ENCODE measurements at regions not wholly inside any gene's neighbourhood (a gene's known extent, or its start where the extent isn't known, plus 50 kb on each side); places are given as distances from the start of the nearest gene placed in this dataset.

DNA sequence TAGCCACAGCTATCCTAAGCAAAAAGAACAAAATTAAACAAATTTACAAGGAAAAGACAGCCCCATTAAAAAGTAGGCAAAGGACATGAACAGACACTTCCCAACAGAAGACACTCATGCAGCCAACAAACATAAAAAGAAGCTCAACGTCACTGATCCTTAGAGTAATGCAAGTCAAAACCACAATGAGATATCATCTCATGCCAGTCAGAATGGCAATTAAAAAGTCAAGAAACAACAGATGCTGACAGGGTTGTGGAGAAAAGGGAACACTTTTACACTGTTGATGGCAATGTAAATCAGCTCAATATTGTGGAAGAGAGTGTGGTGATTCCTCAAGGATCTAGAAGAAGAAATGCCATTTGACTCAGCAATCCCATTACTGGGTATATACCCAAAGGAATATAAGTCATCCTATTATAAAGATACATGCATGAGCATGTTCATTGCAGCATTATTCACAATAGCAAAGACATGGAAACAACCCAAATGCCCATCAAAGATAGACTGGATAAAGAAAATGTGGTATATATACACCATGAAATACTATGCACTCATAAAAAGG, 163.0 kb upstream of the TET2 start:
- H3K27ac ChIP-seq (ENCODE audit: low read depth, low read length), result no peak overlapping the region
- H3K36me3 ChIP-seq (ENCODE audit: control insufficient read depth, insufficient read depth, low read length), result no peaks in the 10 kb centered on the region
- WGBS (ENCODE audit: insufficient coverage), result no CpG with 5 or more reads among the region's 1 CpG
- H3K4me1 ChIP-seq (ENCODE audit: control insufficient read depth, insufficient read depth, low read length), result no peaks in the 10 kb centered on the region
- H3K9me3 ChIP-seq (ENCODE audit: control insufficient read depth, insufficient read depth, low read length), result peaks cover 3% of the 10 kb centered on the region
- no peak overlapping the region for H3K4me3 ChIP-seq (ENCODE audit: low read depth, low read length)
- no peaks in the 10 kb centered on the region for H3K27me3 ChIP-seq (ENCODE audit: control insufficient read depth, insufficient read depth, low read length)
- no peak for DNase-seq (ENCODE audit: low read depth in 4 of 6, low spot score in 6 of 6)

GRCh38 chr4:104986306-104986705, 160.4 kb upstream of the TET2 start:
- no peak overlapping the region for H3K4me3 ChIP-seq (ENCODE audit: low read depth, low read length)
- H3K27me3 ChIP-seq (ENCODE audit: control insufficient read depth, insufficient read depth, low read length), result no peaks in the 10 kb centered on the region
- DNase-seq (ENCODE audit: low read depth in 4 of 6, low spot score in 6 of 6), result no peak
- no CpG with 5 or more reads among the region's 5 CpGs for WGBS (ENCODE audit: insufficient coverage)
- H3K9me3 ChIP-seq (ENCODE audit: control insufficient read depth, insufficient read depth, low read length), result no peaks in the 10 kb centered on the region
- H3K4me1 ChIP-seq (ENCODE audit: control insufficient read depth, insufficient read depth, low read length), result no peaks in the 10 kb centered on the region
- H3K27ac ChIP-seq (ENCODE audit: low read depth, low read length), result no peak overlapping the region
- H3K36me3 ChIP-seq (ENCODE audit: control insufficient read depth, insufficient read depth, low read length), result no peaks in the 10 kb centered on the region

GRCh38 chr4:104989371-104989770, 157.3 kb upstream of the TET2 start:
- WGBS (ENCODE audit: insufficient coverage), result 75% methylated on average over 3 of the region's 4 CpGs
- Histone ChIP-seq H3K4me3 (ENCODE audit: low read depth, low read length) (no peak overlapping the region), H3K27ac (ENCODE audit: low read depth, low read length) (no peak overlapping the region), H3K9me3 (ENCODE audit: control insufficient read depth, insufficient read depth, low read length) (peaks cover 2% of the 10 kb centered on the region), H3K27me3 (ENCODE audit: control insufficient read depth, insufficient read depth, low read length) (no peaks in the 10 kb centered on the region), H3K36me3 (ENCODE audit: control insufficient read depth, insufficient read depth, low read length) (no peaks in the 10 kb centered on the region), H3K4me1 (ENCODE audit: control insufficient read depth, insufficient read depth, low read length) (no peaks in the 10 kb centered on the region)
- peak in 2 of 6 donors; percentile 13 to 54 for DNase-seq (ENCODE audit: low read depth in 4 of 6, low spot score in 6 of 6)

GRCh38 chr4:105002278-105002677, 144.4 kb upstream of the TET2 start:
- 89% methylated on average over 2 of the region's 6 CpGs for WGBS (ENCODE audit: insufficient coverage)
- Histone ChIP-seq H3K36me3 (ENCODE audit: control insufficient read depth, insufficient read depth, low read length) (no peaks in the 10 kb centered on the region), H3K4me3 (ENCODE audit: low read depth, low read length) (no peak overlapping the region), H3K9me3 (ENCODE audit: control insufficient read depth, insufficient read depth, low read length) (no peaks in the 10 kb centered on the region), H3K27ac (ENCODE audit: low read depth, low read length) (no peak overlapping the region), H3K4me1 (ENCODE audit: control insufficient read depth, insufficient read depth, low read length) (no peaks in the 10 kb centered on the region), H3K27me3 (ENCODE audit: control insufficient read depth, insufficient read depth, low read length) (no peaks in the 10 kb centered on the region)
- DNase-seq (ENCODE audit: low read depth in 4 of 6, low spot score in 6 of 6), result no peak

GRCh38 chr4:105014234-105014633, 132.4 kb upstream of the TET2 start:
- H3K4me1 ChIP-seq (ENCODE audit: control insufficient read depth, insufficient read depth, low read length), result no peaks in the 10 kb centered on the region
- DNase-seq (ENCODE audit: low read depth in 4 of 6, low spot score in 6 of 6), result no peak
- H3K9me3 ChIP-seq (ENCODE audit: control insufficient read depth, insufficient read depth, low read length), result no peaks in the 10 kb centered on the region
- no peak overlapping the region for H3K4me3 ChIP-seq (ENCODE audit: low read depth, low read length)
- H3K27me3 ChIP-seq (ENCODE audit: control insufficient read depth, insufficient read depth, low read length), result no peaks in the 10 kb centered on the region
- no peaks in the 10 kb centered on the region for H3K36me3 ChIP-seq (ENCODE audit: control insufficient read depth, insufficient read depth, low read length)
- no peak overlapping the region for H3K27ac ChIP-seq (ENCODE audit: low read depth, low read length)

DNA sequence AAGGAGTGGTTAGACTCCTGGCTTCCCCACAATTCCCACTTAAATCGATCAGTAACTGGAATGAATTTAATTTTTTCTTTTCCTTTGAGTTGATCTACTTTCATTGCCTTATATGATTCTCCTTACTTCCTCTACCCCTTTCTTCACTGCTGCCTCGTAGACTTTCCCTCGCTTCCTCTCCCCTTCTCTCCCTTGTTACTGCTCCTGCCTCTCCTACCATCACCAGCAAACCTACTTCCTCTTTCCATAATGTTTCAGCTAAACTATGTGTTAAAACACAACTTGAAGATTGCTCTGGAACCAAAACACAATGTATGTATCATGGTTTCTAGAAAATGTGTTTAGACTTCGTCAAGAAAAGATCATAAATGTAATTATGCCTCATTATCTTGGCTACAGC, 132.0 kb upstream of the TET2 start:
- 70% methylated on average over 2 of the region's 4 CpGs for WGBS (ENCODE audit: insufficient coverage)

GRCh38 chr4:105015750-105016149, 130.9 kb upstream of the TET2 start:
- Histone ChIP-seq H3K27ac (ENCODE audit: low read depth, low read length) (no peak overlapping the region), H3K36me3 (ENCODE audit: control insufficient read depth, insufficient read depth, low read length) (no peaks in the 10 kb centered on the region), H3K9me3 (ENCODE audit: control insufficient read depth, insufficient read depth, low read length) (no peaks in the 10 kb centered on the region), H3K4me1 (ENCODE audit: control insufficient read depth, insufficient read depth, low read length) (no peaks in the 10 kb centered on the region), H3K27me3 (ENCODE audit: control insufficient read depth, insufficient read depth, low read length) (no peaks in the 10 kb centered on the region), H3K4me3 (ENCODE audit: low read depth, low read length) (no peak overlapping the region)
- no peak for DNase-seq (ENCODE audit: low read depth in 4 of 6, low spot score in 6 of 6)
- WGBS (ENCODE audit: insufficient coverage), result 97% methylated on average over 3 of the region's 3 CpGs

More for the DNA sequence above, 132.0 kb upstream of the TET2 start:
- DNase-seq (ENCODE audit: low read depth in 4 of 6, low spot score in 6 of 6), result no peak
- Histone ChIP-seq H3K27ac (ENCODE audit: low read depth, low read length) (no peak overlapping the region), H3K4me1 (ENCODE audit: control insufficient read depth, insufficient read depth, low read length) (no peaks in the 10 kb centered on the region), H3K9me3 (ENCODE audit: control insufficient read depth, insufficient read depth, low read length) (no peaks in the 10 kb centered on the region), H3K27me3 (ENCODE audit: control insufficient read depth, insufficient read depth, low read length) (no peaks in the 10 kb centered on the region), H3K4me3 (ENCODE audit: low read depth, low read length) (no peak overlapping the region), H3K36me3 (ENCODE audit: control insufficient read depth, insufficient read depth, low read length) (no peaks in the 10 kb centered on the region)

GRCh38 chr4:105022811-105023667, 123.6 kb upstream of the TET2 start:
- WGBS (ENCODE audit: insufficient coverage), result 92% methylated on average over 4 of the region's 6 CpGs
- H3K27ac ChIP-seq (ENCODE audit: low read depth, low read length), result no peak overlapping the region
- no peaks in the 10 kb centered on the region for H3K36me3 ChIP-seq (ENCODE audit: control insufficient read depth, insufficient read depth, low read length)
- H3K27me3 ChIP-seq (ENCODE audit: control insufficient read depth, insufficient read depth, low read length), result no peaks in the 10 kb centered on the region
- DNase-seq (ENCODE audit: low read depth in 4 of 6, low spot score in 6 of 6), result no peak
- peaks cover 2% of the 10 kb centered on the region for H3K9me3 ChIP-seq (ENCODE audit: control insufficient read depth, insufficient read depth, low read length)
- H3K4me1 ChIP-seq (ENCODE audit: control insufficient read depth, insufficient read depth, low read length), result no peaks in the 10 kb centered on the region
- H3K4me3 ChIP-seq (ENCODE audit: low read depth, low read length), result no peak overlapping the region

- Histone ChIP-seq H3K27me3 (ENCODE audit: control insufficient read depth, insufficient read depth, low read length) (no peaks in the 10 kb centered on the region), H3K27ac (ENCODE audit: low read depth, low read length) (no peak overlapping the region), H3K4me1 (ENCODE audit: control insufficient read depth, insufficient read depth, low read length) (no peaks in the 10 kb centered on the region), H3K36me3 (ENCODE audit: control insufficient read depth, insufficient read depth, low read length) (no peaks in the 10 kb centered on the region), H3K9me3 (ENCODE audit: control insufficient read depth, insufficient read depth, low read length) (peaks cover 2% of the 10 kb centered on the region), H3K4me3 (ENCODE audit: low read depth, low read length) (no peak overlapping the region)
- no peak for DNase-seq (ENCODE audit: low read depth in 4 of 6, low spot score in 6 of 6)
Measured at GRCh38 chr4:105023668-105024055, 123.0 kb upstream of the TET2 start.
